ENCODE measurements at regions not wholly inside any gene's neighbourhood (a gene's known extent, or its start where the extent isn't known, plus 50 kb on each side); places are given as distances from the start of the nearest gene placed in this dataset.
"Not testable (repeated sequence)": the region's sequence is repeated elsewhere in the genome, so short reads cannot be mapped to it uniquely, and the experiment has no call there.

DNA sequence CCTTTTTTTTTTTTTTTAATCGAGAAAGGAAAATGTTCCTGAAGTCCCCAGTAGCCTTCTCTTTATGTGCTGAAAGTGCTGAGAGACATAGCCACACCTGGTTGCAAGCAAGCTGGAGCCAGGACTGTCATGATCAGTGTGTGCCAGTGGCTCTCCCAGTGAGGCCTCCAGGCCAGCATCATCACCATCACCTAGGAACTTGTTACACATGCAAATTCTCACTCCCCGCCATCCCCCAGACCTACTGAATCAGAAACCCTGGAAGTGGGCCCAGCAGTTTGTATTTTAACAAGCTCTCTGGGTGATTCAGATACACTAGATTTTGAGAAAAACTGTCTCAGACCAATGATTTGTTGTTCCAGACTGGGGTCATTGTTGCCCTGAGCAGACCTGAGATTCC is 181.9 kb upstream of the GLRA1 start:
- TF ChIP-seq, protein P1, sequence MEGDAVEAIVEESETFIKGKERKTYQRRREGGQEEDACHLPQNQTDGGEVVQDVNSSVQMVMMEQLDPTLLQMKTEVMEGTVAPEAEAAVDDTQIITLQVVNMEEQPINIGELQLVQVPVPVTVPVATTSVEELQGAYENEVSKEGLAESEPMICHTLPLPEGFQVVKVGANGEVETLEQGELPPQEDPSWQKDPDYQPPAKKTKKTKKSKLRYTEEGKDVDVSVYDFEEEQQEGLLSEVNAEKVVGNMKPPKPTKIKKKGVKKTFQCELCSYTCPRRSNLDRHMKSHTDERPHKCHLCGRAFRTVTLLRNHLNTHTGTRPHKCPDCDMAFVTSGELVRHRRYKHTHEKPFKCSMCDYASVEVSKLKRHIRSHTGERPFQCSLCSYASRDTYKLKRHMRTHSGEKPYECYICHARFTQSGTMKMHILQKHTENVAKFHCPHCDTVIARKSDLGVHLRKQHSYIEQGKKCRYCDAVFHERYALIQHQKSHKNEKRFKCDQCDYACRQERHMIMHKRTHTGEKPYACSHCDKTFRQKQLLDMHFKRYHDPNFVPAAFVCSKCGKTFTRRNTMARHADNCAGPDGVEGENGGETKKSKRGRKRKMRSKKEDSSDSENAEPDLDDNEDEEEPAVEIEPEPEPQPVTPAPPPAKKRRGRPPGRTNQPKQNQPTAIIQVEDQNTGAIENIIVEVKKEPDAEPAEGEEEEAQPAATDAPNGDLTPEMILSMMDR (IDR thresholded peaks at IDR 0.05; ENCODE audit: borderline replicate concordance, insufficient read depth, low read depth, low read length) = no peak
- no peak overlapping the region for H3K4me3 ChIP-seq (ENCODE audit: low read depth, low read length)

DNA sequence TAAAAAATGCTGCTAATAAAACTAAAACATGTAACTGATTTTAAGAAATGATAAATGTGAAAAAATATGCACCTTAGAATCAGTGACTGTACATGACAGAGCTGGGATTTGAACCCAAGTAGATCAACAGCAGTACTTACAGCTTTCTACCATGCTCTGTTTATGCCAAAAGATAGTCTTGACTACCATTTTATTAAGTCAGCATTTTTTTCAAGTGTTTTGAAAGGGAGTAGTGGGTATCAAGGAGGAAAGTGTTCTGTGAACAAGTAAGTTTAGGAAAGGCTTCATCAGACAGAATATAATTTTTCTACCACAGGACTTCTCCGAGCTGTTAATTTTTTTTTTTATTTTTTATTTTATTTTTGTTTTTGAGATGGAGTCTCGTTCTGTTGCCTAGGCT is 180.4 kb upstream of the GLRA1 start:
- TF ChIP-seq, protein P1 (IDR thresholded peaks at IDR 0.05; ENCODE audit: borderline replicate concordance, insufficient read depth, low read depth, low read length) = no peak

DNA sequence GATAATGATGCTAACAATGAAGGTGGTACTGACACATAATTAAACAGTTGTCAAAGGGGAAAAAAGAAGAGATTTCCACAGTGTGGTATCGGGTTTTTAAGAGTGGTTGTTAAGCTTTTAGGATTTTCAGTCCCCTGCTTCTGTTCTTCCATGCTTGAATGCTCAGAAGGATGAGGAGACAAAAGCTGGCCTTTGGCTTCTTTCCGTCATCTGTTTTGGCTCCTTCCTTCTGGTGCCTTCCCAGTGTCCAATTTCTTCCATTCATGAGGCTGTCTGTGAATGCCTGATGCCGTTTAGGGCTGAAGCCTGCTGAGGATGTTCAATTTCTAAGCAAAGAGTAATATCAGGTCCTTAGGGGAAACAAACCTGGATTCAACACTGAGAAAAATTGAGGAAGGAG is 179.6 kb upstream of the GLRA1 start:
- no peak overlapping the region for H3K4me3 ChIP-seq (ENCODE audit: low read depth, low read length)
- TF ChIP-seq, protein P1 (IDR thresholded peaks at IDR 0.05; ENCODE audit: borderline replicate concordance, insufficient read depth, low read depth, low read length) = no peak

More for the DNA sequence above, 180.4 kb upstream of the GLRA1 start:
- no peak overlapping the region for H3K4me3 ChIP-seq (ENCODE audit: low read depth, low read length)

DNA sequence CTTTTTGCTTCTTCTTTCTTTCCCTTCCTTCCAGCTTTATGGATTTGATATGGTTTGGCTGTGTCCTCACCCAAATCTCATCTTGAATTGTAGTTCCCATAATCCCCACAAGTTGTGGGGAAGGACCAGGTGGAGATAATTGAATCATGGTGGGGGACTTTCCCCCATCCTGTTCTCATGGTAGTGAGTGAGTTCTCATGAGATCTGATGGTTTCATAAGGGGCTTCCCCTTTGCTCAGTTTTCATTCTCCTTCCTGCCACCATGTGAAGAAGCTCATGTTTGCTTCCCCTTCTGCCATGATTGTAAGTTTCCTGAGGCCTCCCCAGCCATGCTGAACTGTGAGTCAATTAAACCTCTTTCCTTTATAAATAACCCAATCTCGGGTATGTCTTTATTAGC is 178.3 kb upstream of the GLRA1 start:
- not testable (repeated sequence) for H3K4me3 ChIP-seq (ENCODE audit: low read depth, low read length)

- H3K4me3 ChIP-seq (ENCODE audit: low read depth, low read length) = no peak overlapping the region
- TF ChIP-seq, protein P1 (IDR thresholded peaks at IDR 0.05; ENCODE audit: borderline replicate concordance, insufficient read depth, low read depth, low read length) = no peak
Observed at GRCh38 chr5:152102057-152102456, 177.4 kb upstream of the GLRA1 start.

DNA sequence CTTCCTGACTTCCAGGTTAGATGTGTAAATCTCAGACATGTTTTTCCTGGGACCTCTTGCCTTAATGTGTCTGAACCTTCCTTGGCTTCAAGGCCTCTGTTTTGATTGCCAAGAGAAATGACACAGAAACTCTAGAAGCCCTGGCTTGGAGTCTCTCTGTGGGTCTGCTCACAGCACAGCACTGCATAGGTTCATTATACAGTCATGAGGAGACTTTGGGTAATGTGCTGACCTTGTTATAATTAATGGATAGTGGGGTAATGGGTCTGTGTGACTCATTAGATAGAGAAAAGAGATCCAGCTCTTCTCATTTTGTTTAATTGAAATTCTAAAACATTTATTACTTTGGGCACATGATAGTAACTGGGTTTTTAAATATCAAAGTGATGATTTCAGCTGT is 175.8 kb upstream of the GLRA1 start:
- TF ChIP-seq, protein P1 (IDR thresholded peaks at IDR 0.05; ENCODE audit: borderline replicate concordance, insufficient read depth, low read depth, low read length) = no peak
- H3K4me3 ChIP-seq (ENCODE audit: low read depth, low read length) = no peak overlapping the region

DNA sequence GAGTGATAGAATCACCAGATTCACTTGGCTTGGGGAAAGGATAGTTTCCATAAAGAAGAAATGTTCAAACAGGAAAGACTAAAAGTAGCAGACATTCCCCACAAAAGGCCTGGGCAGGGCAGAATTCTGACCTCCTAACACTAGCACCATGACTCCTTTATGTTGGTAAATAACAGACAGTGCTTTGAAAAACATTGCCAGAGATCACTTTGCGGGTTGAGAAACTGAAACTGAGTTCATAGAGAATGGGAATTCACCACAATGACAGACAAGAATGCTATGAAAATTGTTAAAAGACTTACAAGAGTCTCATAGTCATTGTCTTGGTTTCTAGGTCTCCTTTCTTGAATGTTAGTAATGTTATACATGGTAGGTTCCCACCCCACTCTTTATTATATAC is 172.5 kb upstream of the GLRA1 start:
- TF ChIP-seq, protein P1 (IDR thresholded peaks at IDR 0.05; ENCODE audit: borderline replicate concordance, insufficient read depth, low read depth, low read length) = no peak
- H3K4me3 ChIP-seq (ENCODE audit: low read depth, low read length) = no peak overlapping the region

DNA sequence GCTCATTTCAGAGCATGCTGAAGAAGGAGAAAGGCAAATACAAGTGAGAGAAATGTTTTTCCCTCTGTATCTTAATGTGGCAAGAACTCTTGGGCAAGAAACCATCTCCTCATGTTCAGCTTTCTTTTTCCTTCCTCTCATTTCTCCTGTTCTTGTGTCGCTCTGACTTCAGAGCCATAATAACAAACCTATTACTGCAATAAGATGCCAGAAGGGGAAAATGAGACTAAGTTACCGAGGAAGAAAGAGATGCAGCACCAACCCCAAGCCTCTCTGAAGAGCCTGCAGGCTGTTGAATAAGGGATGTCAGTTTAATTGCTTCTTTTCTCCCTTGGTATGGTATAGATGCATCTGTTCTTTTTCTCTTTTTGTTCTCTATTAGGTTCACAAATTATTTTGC is 170.1 kb upstream of the GLRA1 start:
- H3K4me3 ChIP-seq (ENCODE audit: low read depth, low read length) = no peak overlapping the region
- TF ChIP-seq, protein P1 (IDR thresholded peaks at IDR 0.05; ENCODE audit: borderline replicate concordance, insufficient read depth, low read depth, low read length) = no peak
